ENCODE measurements at regions not wholly inside any gene's neighbourhood (a gene's known extent, or its start where the extent isn't known, plus 50 kb on each side); places are given as distances from the start of the nearest gene placed in this dataset.

DNA sequence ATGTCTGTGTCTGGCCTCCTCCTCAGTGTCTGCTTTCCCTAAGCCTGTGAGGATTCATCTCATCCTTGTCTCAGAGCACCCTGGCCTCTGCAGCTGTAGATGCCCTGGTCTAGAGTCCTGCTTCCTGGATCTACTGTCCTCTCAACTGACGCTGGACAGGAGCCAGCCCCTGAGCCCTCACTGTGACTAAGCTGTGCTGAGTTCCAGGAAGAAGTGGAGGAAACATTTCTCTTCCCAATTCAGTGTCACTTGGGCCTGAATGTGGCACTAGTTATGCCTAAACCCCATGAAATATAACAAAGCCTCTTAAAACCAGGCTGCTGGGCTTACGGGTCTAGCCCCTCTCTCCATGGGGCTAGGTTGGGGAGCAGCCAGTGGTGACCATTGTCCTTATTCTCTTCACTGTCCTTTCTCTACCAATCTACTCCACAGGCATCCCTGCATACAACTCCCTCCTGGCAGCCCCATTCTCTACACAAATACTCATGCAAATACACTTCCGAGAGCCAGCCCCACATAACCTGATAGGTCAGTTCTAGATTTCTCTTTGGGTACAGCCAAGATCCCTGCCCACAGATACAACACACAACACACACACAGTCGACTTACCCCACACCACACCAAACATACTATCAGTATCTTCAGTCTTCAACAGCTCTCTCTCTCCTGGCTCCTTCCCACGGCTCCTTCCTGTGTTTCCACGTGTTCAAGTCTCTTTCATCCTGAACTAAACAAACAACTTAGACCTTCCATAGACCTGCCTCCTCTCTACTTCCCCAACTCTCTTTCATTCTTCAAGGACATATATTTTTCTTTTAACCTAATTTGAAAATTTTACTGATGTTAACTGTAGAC lies 220.8 kb downstream of the SNX18 start:
- H2AFZ ChIP-seq = peak overlapping the region; percentile 59; the same call in 1 of the 2 replicates
- no peak overlapping the region for H3K4me3 ChIP-seq
- no peak overlapping the region for H3K27ac Mint-ChIP-seq
- H3K4me1 Mint-ChIP-seq = peaks cover 10% of the 10 kb centered on the region
- H4K20me1 ChIP-seq (replicated peaks; ENCODE audit: insufficient read depth) = no peaks in the 10 kb centered on the region
- peaks cover 11% of the 10 kb centered on the region for H3K9me2 ChIP-seq (ENCODE audit: insufficient read depth)
- no peaks in the 10 kb centered on the region for H3K36me3 Mint-ChIP-seq (ENCODE audit: low read depth)
- no peaks in the 10 kb centered on the region for H3K4me1 ChIP-seq (ENCODE audit: insufficient read depth)
- H3F3A ChIP-seq (replicated peaks; ENCODE audit: low read depth) = no peaks in the 10 kb centered on the region
- H3K9me3 Mint-ChIP-seq = no peaks in the 10 kb centered on the region
- H3K79me2 ChIP-seq (replicated peaks; ENCODE audit: insufficient read depth) = no peaks in the 10 kb centered on the region
- DNase-seq (ENCODE audit: low spot score) (no peak), ATAC-seq (peak; percentile 66)
- no peak overlapping the region for H3K4me2 ChIP-seq
- H3K27me3 Mint-ChIP-seq (ENCODE audit: insufficient read depth, low read depth, poor library complexity) = no peaks in the 10 kb centered on the region
- TF ChIP-seq ZNF331 (CRISPR knock-in tag; IDR thresholded peaks at IDR 0.05; ENCODE audit: low read depth) = no peak
- TF ChIP-seq POLR2AphosphoS5 (IDR thresholded peaks at IDR 0.05; ENCODE audit: low read depth) = no peak
- no peak for TF ChIP-seq EZH2phosphoT487 (IDR thresholded peaks at IDR 0.05; ENCODE audit: unreplicated experiment)
- TF ChIP-seq, protein P1, sequence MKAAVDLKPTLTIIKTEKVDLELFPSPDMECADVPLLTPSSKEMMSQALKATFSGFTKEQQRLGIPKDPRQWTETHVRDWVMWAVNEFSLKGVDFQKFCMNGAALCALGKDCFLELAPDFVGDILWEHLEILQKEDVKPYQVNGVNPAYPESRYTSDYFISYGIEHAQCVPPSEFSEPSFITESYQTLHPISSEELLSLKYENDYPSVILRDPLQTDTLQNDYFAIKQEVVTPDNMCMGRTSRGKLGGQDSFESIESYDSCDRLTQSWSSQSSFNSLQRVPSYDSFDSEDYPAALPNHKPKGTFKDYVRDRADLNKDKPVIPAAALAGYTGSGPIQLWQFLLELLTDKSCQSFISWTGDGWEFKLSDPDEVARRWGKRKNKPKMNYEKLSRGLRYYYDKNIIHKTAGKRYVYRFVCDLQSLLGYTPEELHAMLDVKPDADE (IDR thresholded peaks at IDR 0.05) = no peak
- TF ChIP-seq EZH2 (IDR thresholded peaks at IDR 0.05; ENCODE audit: low read depth, unreplicated experiment) = no peak
- TF ChIP-seq, protein P2, sequence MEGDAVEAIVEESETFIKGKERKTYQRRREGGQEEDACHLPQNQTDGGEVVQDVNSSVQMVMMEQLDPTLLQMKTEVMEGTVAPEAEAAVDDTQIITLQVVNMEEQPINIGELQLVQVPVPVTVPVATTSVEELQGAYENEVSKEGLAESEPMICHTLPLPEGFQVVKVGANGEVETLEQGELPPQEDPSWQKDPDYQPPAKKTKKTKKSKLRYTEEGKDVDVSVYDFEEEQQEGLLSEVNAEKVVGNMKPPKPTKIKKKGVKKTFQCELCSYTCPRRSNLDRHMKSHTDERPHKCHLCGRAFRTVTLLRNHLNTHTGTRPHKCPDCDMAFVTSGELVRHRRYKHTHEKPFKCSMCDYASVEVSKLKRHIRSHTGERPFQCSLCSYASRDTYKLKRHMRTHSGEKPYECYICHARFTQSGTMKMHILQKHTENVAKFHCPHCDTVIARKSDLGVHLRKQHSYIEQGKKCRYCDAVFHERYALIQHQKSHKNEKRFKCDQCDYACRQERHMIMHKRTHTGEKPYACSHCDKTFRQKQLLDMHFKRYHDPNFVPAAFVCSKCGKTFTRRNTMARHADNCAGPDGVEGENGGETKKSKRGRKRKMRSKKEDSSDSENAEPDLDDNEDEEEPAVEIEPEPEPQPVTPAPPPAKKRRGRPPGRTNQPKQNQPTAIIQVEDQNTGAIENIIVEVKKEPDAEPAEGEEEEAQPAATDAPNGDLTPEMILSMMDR (conservative IDR thresholded peaks at IDR 0.05; ENCODE audit: low read depth in 2 of 2) = no peak
- no peak for TF ChIP-seq NANOG (IDR thresholded peaks at IDR 0.05; ENCODE audit: borderline replicate concordance)
- TF ChIP-seq, protein P3, sequence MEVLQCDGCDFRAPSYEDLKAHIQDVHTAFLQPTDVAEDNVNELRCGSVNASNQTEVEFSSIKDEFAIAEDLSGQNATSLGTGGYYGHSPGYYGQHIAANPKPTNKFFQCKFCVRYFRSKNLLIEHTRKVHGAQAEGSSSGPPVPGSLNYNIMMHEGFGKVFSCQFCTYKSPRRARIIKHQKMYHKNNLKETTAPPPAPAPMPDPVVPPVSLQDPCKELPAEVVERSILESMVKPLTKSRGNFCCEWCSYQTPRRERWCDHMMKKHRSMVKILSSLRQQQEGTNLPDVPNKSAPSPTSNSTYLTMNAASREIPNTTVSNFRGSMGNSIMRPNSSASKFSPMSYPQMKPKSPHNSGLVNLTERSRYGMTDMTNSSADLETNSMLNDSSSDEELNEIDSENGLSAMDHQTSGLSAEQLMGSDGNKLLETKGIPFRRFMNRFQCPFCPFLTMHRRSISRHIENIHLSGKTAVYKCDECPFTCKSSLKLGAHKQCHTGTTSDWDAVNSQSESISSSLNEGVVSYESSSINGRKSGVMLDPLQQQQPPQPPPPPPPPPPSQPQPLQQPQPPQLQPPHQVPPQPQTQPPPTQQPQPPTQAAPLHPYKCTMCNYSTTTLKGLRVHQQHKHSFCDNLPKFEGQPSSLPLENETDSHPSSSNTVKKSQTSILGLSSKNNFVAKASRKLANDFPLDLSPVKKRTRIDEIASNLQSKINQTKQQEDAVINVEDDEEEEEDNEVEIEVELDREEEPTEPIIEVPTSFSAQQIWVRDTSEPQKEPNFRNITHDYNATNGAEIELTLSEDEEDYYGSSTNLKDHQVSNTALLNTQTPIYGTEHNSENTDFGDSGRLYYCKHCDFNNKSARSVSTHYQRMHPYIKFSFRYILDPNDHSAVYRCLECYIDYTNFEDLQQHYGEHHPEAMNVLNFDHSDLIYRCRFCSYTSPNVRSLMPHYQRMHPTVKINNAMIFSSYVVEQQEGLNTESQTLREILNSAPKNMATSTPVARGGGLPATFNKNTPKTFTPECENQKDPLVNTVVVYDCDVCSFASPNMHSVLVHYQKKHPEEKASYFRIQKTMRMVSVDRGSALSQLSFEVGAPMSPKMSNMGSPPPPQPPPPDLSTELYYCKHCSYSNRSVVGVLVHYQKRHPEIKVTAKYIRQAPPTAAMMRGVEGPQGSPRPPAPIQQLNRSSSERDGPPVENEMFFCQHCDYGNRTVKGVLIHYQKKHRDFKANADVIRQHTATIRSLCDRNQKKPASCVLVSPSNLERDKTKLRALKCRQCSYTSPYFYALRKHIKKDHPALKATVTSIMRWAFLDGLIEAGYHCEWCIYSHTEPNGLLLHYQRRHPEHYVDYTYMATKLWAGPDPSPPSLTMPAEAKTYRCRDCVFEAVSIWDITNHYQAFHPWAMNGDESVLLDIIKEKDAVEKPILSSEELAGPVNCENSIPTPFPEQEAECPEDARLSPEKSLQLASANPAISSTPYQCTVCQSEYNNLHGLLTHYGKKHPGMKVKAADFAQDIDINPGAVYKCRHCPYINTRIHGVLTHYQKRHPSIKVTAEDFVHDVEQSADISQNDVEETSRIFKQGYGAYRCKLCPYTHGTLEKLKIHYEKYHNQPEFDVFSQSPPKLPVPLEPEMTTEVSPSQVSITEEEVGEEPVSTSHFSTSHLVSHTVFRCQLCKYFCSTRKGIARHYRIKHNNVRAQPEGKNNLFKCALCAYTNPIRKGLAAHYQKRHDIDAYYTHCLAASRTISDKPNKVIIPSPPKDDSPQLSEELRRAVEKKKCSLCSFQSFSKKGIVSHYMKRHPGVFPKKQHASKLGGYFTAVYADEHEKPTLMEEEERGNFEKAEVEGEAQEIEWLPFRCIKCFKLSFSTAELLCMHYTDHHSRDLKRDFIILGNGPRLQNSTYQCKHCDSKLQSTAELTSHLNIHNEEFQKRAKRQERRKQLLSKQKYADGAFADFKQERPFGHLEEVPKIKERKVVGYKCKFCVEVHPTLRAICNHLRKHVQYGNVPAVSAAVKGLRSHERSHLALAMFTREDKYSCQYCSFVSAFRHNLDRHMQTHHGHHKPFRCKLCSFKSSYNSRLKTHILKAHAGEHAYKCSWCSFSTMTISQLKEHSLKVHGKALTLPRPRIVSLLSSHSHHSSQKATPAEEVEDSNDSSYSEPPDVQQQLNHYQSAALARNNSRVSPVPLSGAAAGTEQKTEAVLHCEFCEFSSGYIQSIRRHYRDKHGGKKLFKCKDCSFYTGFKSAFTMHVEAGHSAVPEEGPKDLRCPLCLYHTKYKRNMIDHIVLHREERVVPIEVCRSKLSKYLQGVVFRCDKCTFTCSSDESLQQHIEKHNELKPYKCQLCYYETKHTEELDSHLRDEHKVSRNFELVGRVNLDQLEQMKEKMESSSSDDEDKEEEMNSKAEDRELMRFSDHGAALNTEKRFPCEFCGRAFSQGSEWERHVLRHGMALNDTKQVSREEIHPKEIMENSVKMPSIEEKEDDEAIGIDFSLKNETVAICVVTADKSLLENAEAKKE (CRISPR knock-in tag; IDR thresholded peaks at IDR 0.05) = no peak
- TF ChIP-seq ZNF114 (CRISPR knock-in tag; IDR thresholded peaks at IDR 0.05) = no peak
- TF ChIP-seq CREB1 (CRISPR knock-in tag; IDR thresholded peaks at IDR 0.05; ENCODE audit: low read depth) = no peak
- no peak for TF ChIP-seq JUNB (IDR thresholded peaks at IDR 0.05; ENCODE audit: unreplicated experiment)
- TF ChIP-seq, protein P4, sequence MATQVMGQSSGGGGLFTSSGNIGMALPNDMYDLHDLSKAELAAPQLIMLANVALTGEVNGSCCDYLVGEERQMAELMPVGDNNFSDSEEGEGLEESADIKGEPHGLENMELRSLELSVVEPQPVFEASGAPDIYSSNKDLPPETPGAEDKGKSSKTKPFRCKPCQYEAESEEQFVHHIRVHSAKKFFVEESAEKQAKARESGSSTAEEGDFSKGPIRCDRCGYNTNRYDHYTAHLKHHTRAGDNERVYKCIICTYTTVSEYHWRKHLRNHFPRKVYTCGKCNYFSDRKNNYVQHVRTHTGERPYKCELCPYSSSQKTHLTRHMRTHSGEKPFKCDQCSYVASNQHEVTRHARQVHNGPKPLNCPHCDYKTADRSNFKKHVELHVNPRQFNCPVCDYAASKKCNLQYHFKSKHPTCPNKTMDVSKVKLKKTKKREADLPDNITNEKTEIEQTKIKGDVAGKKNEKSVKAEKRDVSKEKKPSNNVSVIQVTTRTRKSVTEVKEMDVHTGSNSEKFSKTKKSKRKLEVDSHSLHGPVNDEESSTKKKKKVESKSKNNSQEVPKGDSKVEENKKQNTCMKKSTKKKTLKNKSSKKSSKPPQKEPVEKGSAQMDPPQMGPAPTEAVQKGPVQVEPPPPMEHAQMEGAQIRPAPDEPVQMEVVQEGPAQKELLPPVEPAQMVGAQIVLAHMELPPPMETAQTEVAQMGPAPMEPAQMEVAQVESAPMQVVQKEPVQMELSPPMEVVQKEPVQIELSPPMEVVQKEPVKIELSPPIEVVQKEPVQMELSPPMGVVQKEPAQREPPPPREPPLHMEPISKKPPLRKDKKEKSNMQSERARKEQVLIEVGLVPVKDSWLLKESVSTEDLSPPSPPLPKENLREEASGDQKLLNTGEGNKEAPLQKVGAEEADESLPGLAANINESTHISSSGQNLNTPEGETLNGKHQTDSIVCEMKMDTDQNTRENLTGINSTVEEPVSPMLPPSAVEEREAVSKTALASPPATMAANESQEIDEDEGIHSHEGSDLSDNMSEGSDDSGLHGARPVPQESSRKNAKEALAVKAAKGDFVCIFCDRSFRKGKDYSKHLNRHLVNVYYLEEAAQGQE (IDR thresholded peaks at IDR 0.05; ENCODE audit: unreplicated experiment) = no peak
- no peak for TF ChIP-seq STAT1 (IDR thresholded peaks at IDR 0.05; ENCODE audit: unreplicated experiment)
- no peaks in the 10 kb centered on the region for H3K36me3 ChIP-seq (ENCODE audit: insufficient read depth)
- H3K27me3 ChIP-seq (ENCODE audit: insufficient read depth) = no peaks in the 10 kb centered on the region
- no peak overlapping the region for H3K27ac ChIP-seq (ENCODE audit: low read depth)
- H3K4me3 Mint-ChIP-seq = no peak overlapping the region; the same call in 2 of the 3 replicates

All from GM23338 (cell line).